ENCODE measurements at regions not wholly inside any gene's neighbourhood (a gene's known extent, or its start where the extent isn't known, plus 50 kb on each side); places are given as distances from the start of the nearest gene placed in this dataset.

GRCh38 chr2:194096402-194096801 is 1560.6 kb upstream of the SLC39A10 start:
- TF ChIP-seq, protein P1, sequence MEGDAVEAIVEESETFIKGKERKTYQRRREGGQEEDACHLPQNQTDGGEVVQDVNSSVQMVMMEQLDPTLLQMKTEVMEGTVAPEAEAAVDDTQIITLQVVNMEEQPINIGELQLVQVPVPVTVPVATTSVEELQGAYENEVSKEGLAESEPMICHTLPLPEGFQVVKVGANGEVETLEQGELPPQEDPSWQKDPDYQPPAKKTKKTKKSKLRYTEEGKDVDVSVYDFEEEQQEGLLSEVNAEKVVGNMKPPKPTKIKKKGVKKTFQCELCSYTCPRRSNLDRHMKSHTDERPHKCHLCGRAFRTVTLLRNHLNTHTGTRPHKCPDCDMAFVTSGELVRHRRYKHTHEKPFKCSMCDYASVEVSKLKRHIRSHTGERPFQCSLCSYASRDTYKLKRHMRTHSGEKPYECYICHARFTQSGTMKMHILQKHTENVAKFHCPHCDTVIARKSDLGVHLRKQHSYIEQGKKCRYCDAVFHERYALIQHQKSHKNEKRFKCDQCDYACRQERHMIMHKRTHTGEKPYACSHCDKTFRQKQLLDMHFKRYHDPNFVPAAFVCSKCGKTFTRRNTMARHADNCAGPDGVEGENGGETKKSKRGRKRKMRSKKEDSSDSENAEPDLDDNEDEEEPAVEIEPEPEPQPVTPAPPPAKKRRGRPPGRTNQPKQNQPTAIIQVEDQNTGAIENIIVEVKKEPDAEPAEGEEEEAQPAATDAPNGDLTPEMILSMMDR (conservative IDR thresholded peaks at IDR 0.05), result no peak
- TF ChIP-seq EZH2 (IDR thresholded peaks at IDR 0.05; ENCODE audit: low read depth), result no peak

Measured in PC-9 (cell line).